ENCODE measurements at regions not wholly inside any gene's neighbourhood (a gene's known extent, or its start where the extent isn't known, plus 50 kb on each side); places are given as distances from the start of the nearest gene placed in this dataset.

DNA sequence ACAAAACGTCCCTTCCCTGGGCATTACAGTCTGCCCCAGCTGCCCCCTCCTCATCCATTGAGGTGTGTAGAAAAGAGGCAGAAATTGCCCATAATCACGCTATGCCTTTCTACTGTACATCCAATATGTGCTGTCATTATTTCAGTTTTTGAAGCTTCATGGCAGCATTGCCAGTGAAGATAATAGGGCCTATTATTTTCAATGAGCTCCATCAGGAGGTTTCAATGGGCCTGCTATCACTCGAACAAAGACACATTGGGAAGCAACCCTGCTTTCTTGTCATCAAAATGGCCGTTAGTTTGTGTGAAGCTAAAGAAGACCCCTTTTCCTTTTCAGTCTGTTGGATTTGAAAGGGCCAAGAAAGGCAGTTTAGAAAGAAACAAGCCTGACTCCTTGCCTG is 653.8 kb downstream of the NOVA1 start:
- ATAC-seq (ENCODE audit: low read depth), result no peak
- ChIA-PET CTCF (no interaction called here), POLR2A (ENCODE audit: unreplicated experiment) (interaction anchor here (0.6 kb wide), 1 partner anchor 44 kb away, joined by 3 read pairs; no protein-coding TSS in a partner anchor)
- Histone ChIP-seq H3K27me3 (ENCODE audit: control insufficient read depth, insufficient read depth, low read length) (no peaks in the 10 kb centered on the region), H2BK120ac (ENCODE audit: low read depth, low read length) (no peak overlapping the region), H3K4me1 (ENCODE audit: control insufficient read depth, insufficient read depth, low read length) (no peaks in the 10 kb centered on the region), H2AFZ (replicated peaks; ENCODE audit: low read length, poor library complexity) (no peak overlapping the region), H3K4me2 (ENCODE audit: low read depth, low read length) (no peak overlapping the region), H4K5ac (ENCODE audit: low read depth, low read length) (no peak overlapping the region), H3K79me1 (ENCODE audit: low read depth in 1 of 2, low read length in 2 of 2) (no peaks in the 10 kb centered on the region), H3K27ac (ENCODE audit: insufficient read depth, low read length) (no peak overlapping the region), H3K9me1 (ENCODE audit: insufficient read depth, low read length) (no peaks in the 10 kb centered on the region), H2BK15ac (ENCODE audit: low read depth, low read length) (no peak overlapping the region), H3K4me3 (ENCODE audit: insufficient read depth, low read depth, low read length) (no peak overlapping the region), H3K18ac (ENCODE audit: low read depth, low read length) (no peak overlapping the region), H3K23ac (ENCODE audit: low read depth, low read length) (no peak overlapping the region), H3K14ac (replicated peaks; ENCODE audit: low read depth, low read length) (no peak overlapping the region), H3K4ac (ENCODE audit: low read depth, low read length) (no peak overlapping the region), H4K91ac (ENCODE audit: insufficient read depth, low read depth, low read length) (no peak overlapping the region), H3K56ac (ENCODE audit: extremely low read depth, insufficient read depth, low read length) (no peak overlapping the region), H4K8ac (ENCODE audit: low read depth in 2 of 2, low read length in 2 of 2) (no peak overlapping the region), H3K36me3 (ENCODE audit: control insufficient read depth, insufficient read depth, low read length) (no peaks in the 10 kb centered on the region), H4K20me1 (ENCODE audit: insufficient read depth, low read length) (no peaks in the 10 kb centered on the region), H3K9me3 (ENCODE audit: control insufficient read depth, insufficient read depth, low read length) (peaks cover 5% of the 10 kb centered on the region; the same call in 1 of the 2 replicates), H2BK5ac (ENCODE audit: low read depth, low read length, poor library complexity, severe bottlenecking) (no peak overlapping the region), H2AK9ac (replicated peaks; ENCODE audit: low read depth, low read length, poor library complexity) (no peak overlapping the region), H2BK20ac (ENCODE audit: low read depth, low read length) (no peak overlapping the region), H2AK5ac (ENCODE audit: low read depth, low read length) (no peak overlapping the region), H3K9ac (ENCODE audit: low read depth, low read length) (no peak overlapping the region)
- intact Hi-C loops (cut with micrococcal nuclease), result no loop called here
- in situ Hi-C loops (cut with MboI; ENCODE audit: low sequenced_read_pairs), result no loop called here
- WGBS, 2 experiments (ENCODE audit: extremely low coverage in 2 of 2, insufficient read length in 1 of 2), result no CpG with 5 or more reads among the region's 4 CpGs
- TF ChIP-seq MAFK (IDR thresholded peaks at IDR 0.05; ENCODE audit: low read depth, low read length) (no peak), MXI1 (IDR thresholded peaks at IDR 0.05; ENCODE audit: borderline replicate concordance, low read depth, low read length) (no peak), SMC3 (IDR thresholded peaks at IDR 0.05; ENCODE audit: low read depth, low read length) (no peak), RAD21 (IDR thresholded peaks at IDR 0.05; ENCODE audit: low read length) (no peak), NFE2L2 (IDR thresholded peaks at IDR 0.05; ENCODE audit: low read depth, low read length) (no peak), CHD1 (IDR thresholded peaks at IDR 0.05; ENCODE audit: low read depth, low read length) (no peak), FOS (IDR thresholded peaks at IDR 0.05; ENCODE audit: low read depth, low read length) (no peak), MAZ (IDR thresholded peaks at IDR 0.05; ENCODE audit: borderline replicate concordance, low read depth, low read length) (no peak), RCOR1 (IDR thresholded peaks at IDR 0.05; ENCODE audit: insufficient replicate concordance, low read length) (no peak), BHLHE40 (IDR thresholded peaks at IDR 0.05; ENCODE audit: low read depth, low read length) (no peak), POLR2A (IDR thresholded peaks at IDR 0.05; ENCODE audit: low read depth, low read length) (no peak), CEBPB (IDR thresholded peaks at IDR 0.05; ENCODE audit: low read depth, low read length) (no peak), RFX5 (IDR thresholded peaks at IDR 0.05; ENCODE audit: low read depth, low read length) (no peak)
- TF ChIP-seq, protein P1, sequence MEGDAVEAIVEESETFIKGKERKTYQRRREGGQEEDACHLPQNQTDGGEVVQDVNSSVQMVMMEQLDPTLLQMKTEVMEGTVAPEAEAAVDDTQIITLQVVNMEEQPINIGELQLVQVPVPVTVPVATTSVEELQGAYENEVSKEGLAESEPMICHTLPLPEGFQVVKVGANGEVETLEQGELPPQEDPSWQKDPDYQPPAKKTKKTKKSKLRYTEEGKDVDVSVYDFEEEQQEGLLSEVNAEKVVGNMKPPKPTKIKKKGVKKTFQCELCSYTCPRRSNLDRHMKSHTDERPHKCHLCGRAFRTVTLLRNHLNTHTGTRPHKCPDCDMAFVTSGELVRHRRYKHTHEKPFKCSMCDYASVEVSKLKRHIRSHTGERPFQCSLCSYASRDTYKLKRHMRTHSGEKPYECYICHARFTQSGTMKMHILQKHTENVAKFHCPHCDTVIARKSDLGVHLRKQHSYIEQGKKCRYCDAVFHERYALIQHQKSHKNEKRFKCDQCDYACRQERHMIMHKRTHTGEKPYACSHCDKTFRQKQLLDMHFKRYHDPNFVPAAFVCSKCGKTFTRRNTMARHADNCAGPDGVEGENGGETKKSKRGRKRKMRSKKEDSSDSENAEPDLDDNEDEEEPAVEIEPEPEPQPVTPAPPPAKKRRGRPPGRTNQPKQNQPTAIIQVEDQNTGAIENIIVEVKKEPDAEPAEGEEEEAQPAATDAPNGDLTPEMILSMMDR (conservative IDR thresholded peaks at IDR 0.05; ENCODE audit: low read depth, low read length), result no peak
- TF ChIP-seq, protein P2, sequence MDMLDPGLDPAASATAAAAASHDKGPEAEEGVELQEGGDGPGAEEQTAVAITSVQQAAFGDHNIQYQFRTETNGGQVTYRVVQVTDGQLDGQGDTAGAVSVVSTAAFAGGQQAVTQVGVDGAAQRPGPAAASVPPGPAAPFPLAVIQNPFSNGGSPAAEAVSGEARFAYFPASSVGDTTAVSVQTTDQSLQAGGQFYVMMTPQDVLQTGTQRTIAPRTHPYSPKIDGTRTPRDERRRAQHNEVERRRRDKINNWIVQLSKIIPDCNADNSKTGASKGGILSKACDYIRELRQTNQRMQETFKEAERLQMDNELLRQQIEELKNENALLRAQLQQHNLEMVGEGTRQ (IDR thresholded peaks at IDR 0.05; ENCODE audit: low read depth, low read length), result no peak
- BruUV-seq (replicated peaks), result no TSS peak
- no peak for DNase-seq
- dilution Hi-C loops (cut with HindIII; ENCODE audit: low sequenced_read_pairs, unreplicated experiment), result no loop called here
